ENCODE measurements at regions not wholly inside any gene's neighbourhood (a gene's known extent, or its start where the extent isn't known, plus 50 kb on each side); places are given as distances from the start of the nearest gene placed in this dataset.

GRCh38 chr21:32137266-32137665 is 141.6 kb downstream of the MIS18A start:
- Mint-ChIP-seq H3K36me3 (ENCODE audit: insufficient read depth) (no peaks in the 10 kb centered on the region), H3K4me3 (ENCODE audit: low read depth) (no peak overlapping the region), H3K4me1 (ENCODE audit: low read depth) (no peaks in the 10 kb centered on the region), H3K9me3 (ENCODE audit: low read depth) (no peaks in the 10 kb centered on the region), H3K27ac (no peak overlapping the region), H3K27me3 (no peaks in the 10 kb centered on the region)
- TF ChIP-seq CTCF (IDR thresholded peaks at IDR 0.05; ENCODE audit: unreplicated experiment), result no peak
- no peak for DNase-seq (ENCODE audit: low spot score, unreplicated experiment)

- Mint-ChIP-seq H3K27me3 (no peaks in the 10 kb centered on the region), H3K36me3 (ENCODE audit: insufficient read depth) (no peaks in the 10 kb centered on the region), H3K4me1 (ENCODE audit: low read depth) (peaks cover 3% of the 10 kb centered on the region), H3K9me3 (ENCODE audit: low read depth) (no peaks in the 10 kb centered on the region), H3K4me3 (ENCODE audit: low read depth) (no peak overlapping the region), H3K27ac (no peak overlapping the region)
- no peak for DNase-seq (ENCODE audit: low spot score, unreplicated experiment)
- no peak for TF ChIP-seq CTCF (IDR thresholded peaks at IDR 0.05; ENCODE audit: unreplicated experiment)
These were observed 142.3 kb downstream of the MIS18A start for GRCh38 chr21:32136546-32136945.

GRCh38 chr21:32135401-32136363 is 143.2 kb downstream of the MIS18A start:
- no peak for DNase-seq (ENCODE audit: low spot score, unreplicated experiment)
- H3K4me1 Mint-ChIP-seq (ENCODE audit: low read depth), result peaks cover 3% of the 10 kb centered on the region

GRCh38 chr21:32134441-32135130 is 144.3 kb downstream of the MIS18A start:
- Mint-ChIP-seq H3K36me3 (ENCODE audit: insufficient read depth) (no peaks in the 10 kb centered on the region), H3K4me3 (ENCODE audit: low read depth) (no peak overlapping the region), H3K27ac (no peak overlapping the region), H3K9me3 (ENCODE audit: low read depth) (no peaks in the 10 kb centered on the region), H3K27me3 (no peaks in the 10 kb centered on the region), H3K4me1 (ENCODE audit: low read depth) (peaks cover 3% of the 10 kb centered on the region)
- DNase-seq (ENCODE audit: low spot score, unreplicated experiment), result no peak
- no peak for TF ChIP-seq CTCF (IDR thresholded peaks at IDR 0.05; ENCODE audit: unreplicated experiment)

More at GRCh38 chr21:32135401-32136363, 143.2 kb downstream of the MIS18A start:
- no peak overlapping the region for H3K4me3 Mint-ChIP-seq (ENCODE audit: low read depth)
- no peak for TF ChIP-seq CTCF (IDR thresholded peaks at IDR 0.05; ENCODE audit: unreplicated experiment)
- H3K27ac Mint-ChIP-seq, result no peak overlapping the region
- no peaks in the 10 kb centered on the region for H3K9me3 Mint-ChIP-seq (ENCODE audit: low read depth)
- H3K27me3 Mint-ChIP-seq, result no peaks in the 10 kb centered on the region
- H3K36me3 Mint-ChIP-seq (ENCODE audit: insufficient read depth), result no peaks in the 10 kb centered on the region

- H3K27ac Mint-ChIP-seq, result no peak overlapping the region
- H3K27me3 Mint-ChIP-seq, result no peaks in the 10 kb centered on the region
- H3K9me3 Mint-ChIP-seq (ENCODE audit: low read depth), result peaks cover 8% of the 10 kb centered on the region
- TF ChIP-seq CTCF (IDR thresholded peaks at IDR 0.05; ENCODE audit: unreplicated experiment), result no peak
- H3K36me3 Mint-ChIP-seq (ENCODE audit: insufficient read depth), result no peaks in the 10 kb centered on the region
- H3K4me3 Mint-ChIP-seq (ENCODE audit: low read depth), result no peak overlapping the region
- peaks cover 3% of the 10 kb centered on the region for H3K4me1 Mint-ChIP-seq (ENCODE audit: low read depth)
- no peak for DNase-seq (ENCODE audit: low spot score, unreplicated experiment)
These were observed 146.0 kb downstream of the MIS18A start for GRCh38 chr21:32132881-32133280.
